HG03575 (cell line): ENCODE measurements at regions not wholly inside any gene's neighbourhood (a gene's known extent, or its start where the extent isn't known, plus 50 kb on each side); places are given as distances from the start of the nearest gene placed in this dataset.

Source experiments
- ATAC-seq: cut with Tn5 transposase; IDR thresholded peaks from one replicate; pipeline ENCODE4 v1.9.1; 2021; ENCODE audit not compliant: unreplicated experiment, insufficient number of reproducible peaks, low FRiP score; ENCODE audit errors: extremely low read depth

- ATAC-seq: no peak
Observed at GRCh38 chr7:36802459-36803135, 78.3 kb upstream of the AOAH start.

- no peak for ATAC-seq
Observed at GRCh38 chr7:36796850-36797536, 72.7 kb upstream of the AOAH start.

GRCh38 chr7:36795451-36796021, 71.2 kb upstream of the AOAH start:
- ATAC-seq: no peak

GRCh38 chr7:36794689-36795088, 70.4 kb upstream of the AOAH start:
- no peak for ATAC-seq

- ATAC-seq: no peak
Observed at GRCh38 chr7:36792421-36792820, 68.1 kb upstream of the AOAH start.

GRCh38 chr7:36790311-36790787, 66.1 kb upstream of the AOAH start:
- no peak for ATAC-seq

GRCh38 chr7:36788825-36789470, 64.7 kb upstream of the AOAH start:
- no peak for ATAC-seq

GRCh38 chr7:36787933-36788378, 63.7 kb upstream of the AOAH start:
- no peak for ATAC-seq

- ATAC-seq: peak; percentile 82
Observed at GRCh38 chr7:36784991-36785940, 61.0 kb upstream of the AOAH start.

- ATAC-seq: no peak
Observed at GRCh38 chr7:36781011-36781738, 56.9 kb upstream of the AOAH start.

GRCh38 chr7:36777855-36778254, 53.6 kb upstream of the AOAH start:
- ATAC-seq: no peak

- no peak for ATAC-seq
Observed at GRCh38 chr7:36777062-36777461, 52.8 kb upstream of the AOAH start.

- ATAC-seq: no peak
Observed at GRCh38 chr7:36775676-36776075, 51.4 kb upstream of the AOAH start.

- ATAC-seq: no peak
Observed at GRCh38 chr7:36775061-36775620, 50.8 kb upstream of the AOAH start.
